ENCODE measurements at regions not wholly inside any gene's neighbourhood (a gene's known extent, or its start where the extent isn't known, plus 50 kb on each side); places are given as distances from the start of the nearest gene placed in this dataset.

DNA sequence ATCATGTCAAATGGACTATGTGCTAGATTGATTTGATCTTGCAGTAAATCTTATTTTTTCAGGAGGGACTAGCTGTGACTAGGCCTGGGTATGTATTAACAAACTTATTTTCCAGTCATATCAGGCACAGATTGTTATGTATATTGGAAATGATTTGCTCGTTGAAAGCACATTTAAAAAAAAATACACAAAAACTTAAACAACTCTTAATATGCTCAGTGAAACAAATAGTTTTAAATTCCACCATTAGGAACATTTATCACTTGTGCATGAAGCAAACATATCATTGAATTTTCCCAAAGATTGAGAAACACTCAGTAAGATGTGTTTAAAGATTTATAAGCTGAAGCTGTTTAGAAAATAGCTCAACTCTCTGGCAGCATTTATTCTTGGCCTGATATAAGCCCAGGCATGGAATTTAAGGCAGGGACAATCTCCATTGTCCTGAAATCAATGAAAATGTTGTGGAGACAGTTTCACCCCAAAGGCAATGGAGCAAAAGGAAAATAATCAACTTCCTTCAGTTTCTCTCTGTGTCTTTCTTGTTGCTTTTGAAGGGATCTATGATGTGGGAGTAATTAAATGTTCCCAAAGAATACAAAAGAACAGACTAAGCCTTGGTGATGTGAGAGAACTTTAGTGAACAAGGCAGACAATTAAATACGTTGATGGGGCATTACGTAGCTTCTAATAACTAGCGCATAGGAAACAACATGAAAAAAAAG lies 250.3 kb downstream of the GPR37 start:
- no peak for DNase-seq (ENCODE audit: low read depth in 4 of 4, low spot score in 2 of 4)

DNA sequence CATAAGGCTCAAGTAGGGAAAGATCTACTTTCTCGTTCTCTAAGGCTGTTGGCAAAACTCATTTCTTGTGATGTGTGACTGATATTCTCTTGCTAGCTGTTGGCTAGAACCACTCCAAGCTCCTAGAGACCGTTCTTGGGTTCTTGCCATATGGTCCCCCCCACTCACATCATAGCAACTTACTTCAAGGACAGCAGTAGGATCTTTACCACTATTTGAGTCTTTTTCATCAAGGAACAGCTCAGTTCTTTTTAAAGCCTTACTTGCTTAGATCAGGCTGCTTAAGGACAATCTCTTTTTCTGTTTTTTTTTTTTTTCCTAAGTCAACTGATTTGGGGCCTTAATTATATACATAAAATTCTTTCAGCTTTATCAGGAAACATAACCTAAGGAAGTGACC lies 251.1 kb downstream of the GPR37 start:
- no peak for DNase-seq (ENCODE audit: low read depth in 4 of 4, low spot score in 2 of 4)

GRCh38 chr7:124497176-124497575 lies 268.4 kb downstream of the GPR37 start:
- no peak for DNase-seq (ENCODE audit: low read depth in 4 of 4, low spot score in 2 of 4)

- no peak for DNase-seq (ENCODE audit: low read depth in 4 of 4, low spot score in 2 of 4)
These were observed 275.7 kb downstream of the GPR37 start for GRCh38 chr7:124489925-124490324.

DNA sequence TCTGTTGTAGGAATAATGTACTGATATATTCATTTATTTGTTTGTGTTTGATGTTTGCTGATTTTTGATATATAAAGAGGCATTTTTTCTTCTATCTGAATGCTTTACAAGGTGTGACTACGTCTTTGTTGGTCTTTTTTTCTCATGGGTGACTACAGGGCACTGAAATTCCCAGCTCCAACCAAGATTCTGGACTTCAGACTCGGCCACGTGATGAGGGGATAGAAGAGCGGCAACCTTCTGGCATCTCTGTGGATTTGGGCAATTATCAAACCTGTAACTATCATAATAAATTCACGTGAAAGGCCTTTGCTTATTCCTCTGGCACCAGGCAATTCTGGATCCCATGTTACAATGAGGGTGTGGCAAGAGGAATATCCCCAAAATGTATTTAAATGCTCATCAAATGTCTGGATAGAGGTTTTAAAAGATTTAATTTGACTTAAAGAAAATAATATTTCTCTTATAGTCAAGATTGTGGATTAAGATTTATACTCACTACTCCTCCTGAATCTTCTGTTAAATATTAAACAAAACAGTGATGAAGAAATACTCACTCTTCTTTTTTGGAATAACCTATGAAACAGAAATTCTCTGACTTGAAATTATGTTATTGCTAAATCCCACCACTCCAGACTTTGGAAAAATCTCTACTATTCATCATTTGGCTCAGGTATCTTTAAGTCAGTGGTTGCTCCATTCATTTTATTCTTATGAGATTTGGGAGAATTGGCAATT lies 276.3 kb downstream of the GPR37 start:
- DNase-seq (ENCODE audit: low read depth in 4 of 4, low spot score in 2 of 4): no peak

- no peak for DNase-seq (ENCODE audit: low read depth in 4 of 4, low spot score in 2 of 4)
These were observed 283.4 kb downstream of the GPR37 start for GRCh38 chr7:124482229-124482628.

DNA sequence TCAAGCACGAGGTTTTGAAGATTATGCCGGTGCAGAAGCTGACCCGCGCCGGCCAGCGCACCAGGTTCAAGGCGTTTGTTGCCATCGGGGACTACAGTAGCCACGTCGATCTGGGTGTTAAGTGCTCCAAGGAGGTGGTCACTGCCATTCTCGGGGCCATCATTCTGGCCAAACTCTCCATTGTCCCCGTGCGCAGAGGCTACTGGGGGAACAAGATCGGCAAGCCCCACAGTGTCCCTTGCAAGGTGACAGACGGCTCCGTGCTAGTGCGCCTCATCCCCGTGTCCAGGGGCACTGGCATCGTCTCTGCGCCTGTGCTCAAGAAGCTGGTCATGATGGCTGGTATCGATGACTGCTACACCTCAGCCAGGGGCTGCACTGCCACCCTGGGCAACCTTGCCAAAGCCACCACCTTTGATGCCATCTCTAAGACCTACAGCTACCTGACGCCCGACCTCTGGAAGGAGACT lies 284.7 kb downstream of the GPR37 start:
- no peak for DNase-seq (ENCODE audit: low read depth in 4 of 4, low spot score in 2 of 4)

GRCh38 chr7:124480036-124480820 lies 285.4 kb downstream of the GPR37 start:
- DNase-seq (ENCODE audit: low read depth in 4 of 4, low spot score in 2 of 4): no peak

- no peak for DNase-seq (ENCODE audit: low read depth in 4 of 4, low spot score in 2 of 4)
These were observed 303.3 kb downstream of the GPR37 start for GRCh38 chr7:124462249-124462648.

GRCh38 chr7:124460555-124460954 lies 305.0 kb downstream of the GPR37 start:
- DNase-seq (ENCODE audit: low read depth in 4 of 4, low spot score in 2 of 4): no peak

GRCh38 chr7:124460056-124460450 lies 305.5 kb downstream of the GPR37 start:
- no peak for DNase-seq (ENCODE audit: low read depth in 4 of 4, low spot score in 2 of 4)

GRCh38 chr7:124459101-124460055 lies 306.2 kb downstream of the GPR37 start:
- DNase-seq (ENCODE audit: low read depth in 4 of 4, low spot score in 2 of 4): peak in 2 of 4 donors; percentile 13 to 36

- no peak for DNase-seq (ENCODE audit: low read depth in 4 of 4, low spot score in 2 of 4)
These were observed 307.8 kb downstream of the GPR37 start for GRCh38 chr7:124457841-124458240.

DNA sequence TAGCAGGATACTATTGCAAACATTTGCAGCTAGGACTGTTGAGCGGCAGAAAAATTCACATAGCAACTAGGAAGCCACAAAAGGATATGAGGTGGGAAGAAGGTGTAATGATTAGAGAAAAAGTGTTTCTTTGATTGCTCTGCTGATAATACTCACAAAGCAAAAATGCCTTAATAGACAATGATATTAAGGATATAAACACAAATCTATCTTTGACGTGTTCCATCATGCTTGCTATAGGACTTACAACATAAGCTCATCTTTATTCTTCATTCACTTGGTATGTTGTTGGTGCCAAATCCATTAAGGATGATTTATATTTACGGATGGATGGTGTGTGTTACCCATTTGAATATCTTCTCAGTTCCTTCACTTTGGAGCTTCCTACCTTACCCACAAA lies 309.3 kb downstream of the GPR37 start:
- no peak for DNase-seq (ENCODE audit: low read depth in 4 of 4, low spot score in 2 of 4)

DNA sequence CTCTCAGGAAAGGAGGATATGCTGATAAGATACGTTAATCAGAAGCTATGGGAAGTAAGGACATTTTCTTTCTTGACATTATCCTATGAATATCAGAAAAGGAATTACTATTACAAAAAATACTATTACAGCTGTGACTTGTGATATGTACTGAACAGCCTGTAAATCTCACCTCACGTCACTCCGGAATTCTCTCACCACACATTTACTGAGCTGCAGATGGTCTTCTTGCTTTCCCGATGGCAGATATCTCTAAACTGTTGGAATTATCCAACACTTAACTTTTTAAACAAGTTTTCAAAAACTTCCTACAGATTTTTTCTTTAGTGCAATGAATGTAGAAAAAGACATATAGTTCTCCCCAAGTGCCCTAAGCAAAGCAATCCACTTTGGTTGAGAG lies 313.4 kb downstream of the GPR37 start:
- DNase-seq (ENCODE audit: low read depth in 4 of 4, low spot score in 2 of 4): no peak

- DNase-seq (ENCODE audit: low read depth in 4 of 4, low spot score in 2 of 4): no peak
These were observed 315.7 kb downstream of the GPR37 start for GRCh38 chr7:124449896-124450295.

DNA sequence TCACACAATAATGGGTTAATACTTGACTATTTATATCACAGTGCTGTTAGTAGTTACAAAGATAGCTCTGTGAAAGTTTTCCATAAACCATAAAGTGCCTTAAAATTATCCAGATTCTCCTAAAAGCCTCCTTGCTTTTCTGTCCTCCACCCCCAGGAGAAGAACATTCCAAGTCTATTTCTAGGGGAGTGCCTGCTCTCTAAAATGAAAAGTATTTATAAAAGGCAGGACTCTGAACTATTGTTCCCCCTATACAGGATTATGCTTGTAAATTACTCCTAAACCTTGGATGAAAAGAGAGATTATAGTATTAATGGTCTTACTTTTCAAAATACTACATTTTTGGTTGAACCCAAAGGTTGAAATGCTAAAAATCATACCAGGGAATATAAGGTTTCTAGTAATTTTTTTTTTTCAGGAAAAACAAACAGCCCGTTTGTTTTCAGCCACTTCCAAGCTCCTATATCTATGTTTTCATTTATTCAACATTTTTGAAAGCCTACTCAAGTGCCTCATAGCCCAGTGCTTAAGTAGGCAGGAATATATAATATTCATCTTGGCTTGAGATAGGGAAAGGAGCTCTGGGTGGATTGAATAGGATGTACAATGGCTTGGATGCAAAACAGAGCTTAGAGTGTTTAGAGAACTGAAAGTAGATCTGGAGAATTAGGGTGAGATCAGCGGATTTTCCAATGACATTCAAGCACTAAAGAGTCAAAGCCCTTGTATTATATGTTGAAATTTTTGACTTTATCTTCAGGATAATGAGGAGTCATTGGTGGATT lies 320.7 kb downstream of the GPR37 start:
- DNase-seq (ENCODE audit: low read depth in 4 of 4, low spot score in 2 of 4): no peak

- DNase-seq (ENCODE audit: low read depth in 4 of 4, low spot score in 2 of 4): no peak
These were observed 321.8 kb downstream of the GPR37 start for GRCh38 chr7:124443762-124444161.

DNA sequence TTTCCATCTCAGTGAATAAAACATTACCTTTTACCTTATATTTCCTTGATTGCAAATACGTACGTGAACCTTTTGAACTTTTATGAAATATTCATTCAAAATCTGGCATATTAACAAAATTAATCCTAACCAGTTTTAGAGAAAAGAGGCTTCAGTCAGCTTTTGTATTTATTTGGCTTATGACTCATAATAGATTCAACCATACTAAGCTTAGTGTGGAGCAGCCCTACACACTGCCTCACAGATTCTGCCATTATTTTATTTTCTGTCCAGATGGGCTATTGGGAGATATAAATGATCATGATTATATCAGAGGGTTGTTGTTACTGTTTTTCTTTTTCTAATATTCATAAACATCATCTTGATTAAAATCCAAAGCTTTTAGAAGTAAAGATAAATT lies 325.5 kb downstream of the GPR37 start:
- no peak for DNase-seq (ENCODE audit: low read depth in 4 of 4, low spot score in 2 of 4)
